Type B pancreatic cell (in vitro differentiated cells): ENCODE measurements at regions not wholly inside any gene's neighbourhood (a gene's known extent, or its start where the extent isn't known, plus 50 kb on each side); places are given as distances from the start of the nearest gene placed in this dataset.

Source experiments
- DNase-seq: peaks from one replicate; pipeline ENCODE4 v3.0.0; 2021; ENCODE audit warnings: mixed read lengths; ENCODE audit not compliant: unreplicated experiment; ENCODE audit errors: extremely low spot score
- H3K27ac Mint-ChIP-seq: 2 replicates; pipeline ENCODE4 v1.8.0; 2021; ENCODE audit warnings: mild to moderate bottlenecking, mixed read lengths
- H3K27me3 Mint-ChIP-seq: 2 replicates; pipeline ENCODE4 v1.8.0; 2021; ENCODE audit warnings: mixed read lengths
- H3K36me3 Mint-ChIP-seq: 2 replicates; pipeline ENCODE4 v1.8.0; 2021; ENCODE audit warnings: mixed read lengths
- H3K4me1 Mint-ChIP-seq: one replicate; pipeline ENCODE4 v1.8.0; 2021; ENCODE audit warnings: mixed read lengths; ENCODE audit not compliant: unreplicated experiment
- H3K4me3 Mint-ChIP-seq: 2 replicates; pipeline ENCODE4 v1.8.0; 2021; ENCODE audit warnings: mild to moderate bottlenecking, mixed read lengths
- H3K9me3 Mint-ChIP-seq: 2 replicates; pipeline ENCODE4 v1.8.0; 2021; ENCODE audit warnings: mixed read lengths
- CTCF ChIP-seq: fragments of 200-600 bp; sonication (generic); conservative IDR thresholded peaks from 2 replicates; pipeline ENCODE4 v1.5.0; 2021; ENCODE audit warnings: antibody characterized with exemption, mild to moderate bottlenecking

- H3K27ac Mint-ChIP-seq = no peak overlapping the region
- no peak for TF ChIP-seq CTCF
- peaks cover 3% of the 10 kb centered on the region for H3K9me3 Mint-ChIP-seq
- no peak for DNase-seq
- peaks cover 8% of the 10 kb centered on the region for H3K4me1 Mint-ChIP-seq
- no peaks in the 10 kb centered on the region for H3K36me3 Mint-ChIP-seq
- H3K27me3 Mint-ChIP-seq = no peaks in the 10 kb centered on the region
- H3K4me3 Mint-ChIP-seq = no peak overlapping the region
Observed at GRCh38 chr4:189036906-189037305, 897.7 kb downstream of the TRIML1 start.

GRCh38 chr4:189046642-189047041 is 894.0 kb upstream of the FRG1 start:
- no peak for TF ChIP-seq CTCF
- Mint-ChIP-seq H3K36me3 (no peaks in the 10 kb centered on the region), H3K9me3 (no peaks in the 10 kb centered on the region), H3K27me3 (no peaks in the 10 kb centered on the region), H3K4me1 (peaks cover 8% of the 10 kb centered on the region), H3K4me3 (no peak overlapping the region), H3K27ac (no peak overlapping the region)
- no peak for DNase-seq

- no peak for TF ChIP-seq CTCF
- H3K4me3 Mint-ChIP-seq = no peak overlapping the region
- no peak overlapping the region for H3K27ac Mint-ChIP-seq
- no peaks in the 10 kb centered on the region for H3K9me3 Mint-ChIP-seq
- H3K27me3 Mint-ChIP-seq = no peaks in the 10 kb centered on the region
- H3K36me3 Mint-ChIP-seq = no peaks in the 10 kb centered on the region
- H3K4me1 Mint-ChIP-seq = peaks cover 8% of the 10 kb centered on the region
- DNase-seq = no peak
Observed at GRCh38 chr4:189048119-189048518, 892.6 kb upstream of the FRG1 start.

- TF ChIP-seq CTCF = no peak
- Mint-ChIP-seq H3K4me3 (no peak overlapping the region), H3K36me3 (no peaks in the 10 kb centered on the region), H3K4me1 (peaks cover 8% of the 10 kb centered on the region), H3K9me3 (no peaks in the 10 kb centered on the region), H3K27me3 (no peaks in the 10 kb centered on the region), H3K27ac (no peak overlapping the region)
- no peak for DNase-seq
Observed at GRCh38 chr4:189049682-189050081, 891.0 kb upstream of the FRG1 start.

GRCh38 chr4:189050643-189051042 is 890.0 kb upstream of the FRG1 start:
- Mint-ChIP-seq H3K4me1 (peaks cover 8% of the 10 kb centered on the region), H3K27ac (no peak overlapping the region), H3K27me3 (no peaks in the 10 kb centered on the region), H3K9me3 (no peaks in the 10 kb centered on the region), H3K4me3 (no peak overlapping the region), H3K36me3 (no peaks in the 10 kb centered on the region)
- DNase-seq = no peak
- no peak for TF ChIP-seq CTCF

- Mint-ChIP-seq H3K27ac (no peak overlapping the region), H3K36me3 (no peaks in the 10 kb centered on the region), H3K4me1 (peaks cover 8% of the 10 kb centered on the region), H3K9me3 (peaks cover 6% of the 10 kb centered on the region), H3K27me3 (peaks cover 3% of the 10 kb centered on the region), H3K4me3 (no peak overlapping the region)
- no peak for TF ChIP-seq CTCF
- DNase-seq = no peak
Observed at GRCh38 chr4:189053621-189054020, 887.1 kb upstream of the FRG1 start.
